Stomach smooth muscle (tissue), 2 donors: ENCODE measurements at regions not wholly inside any gene's neighbourhood (a gene's known extent, or its start where the extent isn't known, plus 50 kb on each side); places are given as distances from the start of the nearest gene placed in this dataset.

Experiments
- H3K27ac ChIP-seq: one replicate; pipeline ENCODE4 v1.7.0; 2013; ENCODE audit warnings: mild to moderate bottlenecking, low read length, inconsistent platforms
- H3K27me3 ChIP-seq, 2 donors: one replicate each; pipeline ENCODE4 v1.7.0; 2013; ENCODE audit warnings: low read length in 2 of 2; ENCODE audit not compliant: insufficient read depth in 2 of 2, control insufficient read depth in 1 of 2
- H3K36me3 ChIP-seq, 2 donors: one replicate each; pipeline ENCODE4 v1.7.0; 2013; ENCODE audit warnings: low read length in 2 of 2; ENCODE audit not compliant: control insufficient read depth in 2 of 2, insufficient read depth in 2 of 2
- H3K4me1 ChIP-seq: one replicate; pipeline ENCODE4 v1.7.0; 2013; ENCODE audit warnings: low read length; ENCODE audit not compliant: control insufficient read depth, insufficient read depth
- H3K4me3 ChIP-seq, 2 donors: one replicate each; pipeline ENCODE4 v1.7.0; 2013; ENCODE audit warnings: low read length in 2 of 2
- H3K9ac ChIP-seq, 2 donors: one replicate each; pipeline ENCODE4 v1.7.0; 2013; ENCODE audit warnings: low read length in 2 of 2, mild to moderate bottlenecking in 1 of 2
- H3K9me3 ChIP-seq, 2 donors: one replicate each; pipeline ENCODE4 v1.7.0; 2013; ENCODE audit warnings: low read length in 2 of 2; ENCODE audit not compliant: control insufficient read depth in 2 of 2
- donor health status: healthy.
- donor health status: Pancreatic carcinoma.

GRCh38 chr9:115195912-115196311, 78.0 kb upstream of the TNC start:
- Histone ChIP-seq H3K4me1 (peaks cover 9% of the 10 kb centered on the region), H3K36me3 (no peaks in the 10 kb centered on the region), H3K9ac (no peak overlapping the region), H3K27ac (no peak overlapping the region), H3K9me3 (no peaks in the 10 kb centered on the region), H3K27me3 (no peaks in the 10 kb centered on the region), H3K4me3 (no peak overlapping the region)

DNA sequence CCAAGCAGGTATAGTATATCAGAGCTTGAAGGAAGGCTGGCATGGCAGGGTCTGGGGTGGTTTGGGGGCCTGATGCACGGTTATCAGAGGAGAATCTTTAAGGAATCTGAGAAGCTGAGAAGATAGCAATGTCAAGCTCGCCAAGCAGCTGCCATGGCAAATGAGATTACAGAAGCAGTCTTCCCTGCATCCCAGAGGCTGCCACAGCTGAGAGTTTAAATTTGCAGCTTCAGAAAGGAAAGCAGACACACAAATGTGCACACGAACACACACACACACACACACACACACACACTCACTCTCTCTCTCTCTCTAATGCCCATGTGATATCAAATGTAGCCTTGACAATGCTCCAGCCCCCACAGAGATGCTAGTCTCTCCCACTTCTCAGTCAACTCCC, 79.0 kb upstream of the TNC start:
- Histone ChIP-seq H3K9ac (no peak overlapping the region), H3K4me3 (no peak overlapping the region), H3K9me3 (no peaks in the 10 kb centered on the region), H3K27ac (no peak overlapping the region), H3K27me3 (no peaks in the 10 kb centered on the region), H3K4me1 (peaks cover 9% of the 10 kb centered on the region), H3K36me3 (no peaks in the 10 kb centered on the region)

GRCh38 chr9:115198001-115198400, 80.0 kb upstream of the TNC start:
- no peaks in the 10 kb centered on the region for H3K27me3 ChIP-seq
- H3K9ac ChIP-seq = no peak overlapping the region
- H3K4me3 ChIP-seq = no peak overlapping the region
- no peaks in the 10 kb centered on the region for H3K36me3 ChIP-seq
- H3K27ac ChIP-seq = no peak overlapping the region
- no peaks in the 10 kb centered on the region for H3K9me3 ChIP-seq
- peaks cover 9% of the 10 kb centered on the region for H3K4me1 ChIP-seq

GRCh38 chr9:115200711-115201505, 83.0 kb upstream of the TNC start:
- Histone ChIP-seq H3K4me1 (peaks cover 9% of the 10 kb centered on the region), H3K9me3 (no peaks in the 10 kb centered on the region), H3K4me3 (no peak overlapping the region), H3K27ac (no peak overlapping the region), H3K36me3 (no peaks in the 10 kb centered on the region), H3K9ac (no peak overlapping the region), H3K27me3 (no peaks in the 10 kb centered on the region)

DNA sequence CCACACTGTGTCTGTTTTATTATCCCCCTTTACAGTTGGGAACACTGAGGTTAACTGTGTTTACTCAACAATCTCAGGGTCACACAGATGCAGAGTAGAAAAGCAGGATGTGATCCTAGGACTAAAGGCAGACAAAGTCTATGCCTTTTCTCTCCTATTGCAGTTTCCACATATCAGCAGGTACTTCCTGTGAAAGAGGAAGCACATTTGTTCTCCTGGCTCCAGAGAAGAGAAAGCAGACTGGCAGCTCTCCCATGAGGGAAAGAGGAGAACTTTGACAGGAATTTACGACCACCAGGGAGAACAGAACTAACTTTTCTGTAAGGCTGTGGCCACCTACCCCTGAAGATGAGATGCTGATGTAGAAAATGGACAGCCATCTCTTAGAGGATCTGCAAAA, 84.2 kb upstream of the TNC start:
- peaks cover 9% of the 10 kb centered on the region for H3K4me1 ChIP-seq
- H3K9ac ChIP-seq = no peak overlapping the region
- H3K36me3 ChIP-seq = no peaks in the 10 kb centered on the region
- H3K9me3 ChIP-seq = no peaks in the 10 kb centered on the region
- no peak overlapping the region for H3K4me3 ChIP-seq
- H3K27ac ChIP-seq = no peak overlapping the region
- H3K27me3 ChIP-seq = no peaks in the 10 kb centered on the region

DNA sequence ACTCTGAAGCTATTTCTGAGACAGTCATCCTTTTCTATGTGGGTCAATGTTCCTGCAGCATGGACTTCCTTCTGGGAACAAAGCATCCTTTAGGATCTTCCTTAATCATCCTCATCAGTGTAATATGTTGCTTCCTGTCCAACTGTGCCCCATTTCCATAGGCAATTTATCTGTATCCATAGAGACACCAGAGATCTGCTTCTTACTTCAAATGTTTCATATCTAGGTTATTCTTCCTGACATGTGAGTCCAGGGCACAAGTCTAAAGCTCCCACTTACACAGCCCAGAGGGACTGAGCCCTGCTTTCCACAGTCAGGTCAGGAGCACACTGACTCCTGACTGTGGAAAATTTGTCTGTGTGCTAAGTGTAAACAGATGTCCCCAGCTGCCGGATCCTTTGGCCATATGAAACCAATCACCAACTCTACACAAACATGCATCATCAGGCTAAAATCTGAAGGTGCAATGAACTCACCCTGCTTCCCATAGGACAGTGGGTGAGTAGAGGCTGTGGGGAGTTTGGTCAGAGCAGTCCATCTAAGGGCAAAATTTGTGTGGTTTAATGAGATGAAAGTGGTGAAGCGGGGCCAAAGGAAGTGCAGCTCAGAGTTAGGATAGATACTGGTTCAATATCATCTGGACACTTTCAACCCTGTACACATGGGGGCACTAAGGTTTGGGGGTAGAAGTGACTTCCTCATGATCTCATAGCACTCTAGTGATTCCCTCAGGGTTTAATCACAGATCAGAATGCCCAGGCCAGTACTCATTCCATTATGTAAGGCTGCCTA, 85.2 kb upstream of the TNC start:
- Histone ChIP-seq H3K36me3 (no peaks in the 10 kb centered on the region), H3K27ac (no peak overlapping the region), H3K27me3 (no peaks in the 10 kb centered on the region), H3K4me3 (no peak overlapping the region), H3K9ac (no peak overlapping the region), H3K4me1 (peaks cover 2% of the 10 kb centered on the region), H3K9me3 (no peaks in the 10 kb centered on the region)

DNA sequence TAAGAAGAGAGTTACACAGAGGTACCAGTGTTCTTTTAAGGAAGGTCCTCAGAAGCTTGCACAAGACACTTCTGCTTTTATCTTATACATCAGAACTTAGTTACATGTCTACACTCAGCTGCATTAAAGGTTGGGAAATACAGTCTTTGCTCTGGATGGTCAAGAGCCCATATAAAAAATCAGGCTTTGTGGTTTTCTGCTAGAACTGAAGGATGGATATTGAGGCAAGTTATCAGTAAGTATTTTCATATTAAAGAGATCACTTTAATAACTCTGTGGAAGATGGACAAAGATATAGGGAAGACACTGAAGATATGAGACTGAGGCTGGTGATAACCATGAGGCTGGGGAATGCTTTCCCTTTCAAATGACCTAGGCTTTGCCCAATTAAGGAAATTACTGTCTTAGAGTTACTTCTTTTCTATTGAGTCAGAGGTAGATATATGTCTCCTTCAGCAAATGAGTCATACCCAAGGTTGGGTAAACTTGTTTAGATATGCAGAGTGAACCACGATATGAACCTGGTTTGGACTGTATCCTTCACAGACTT, 87.0 kb upstream of the TNC start:
- Histone ChIP-seq H3K9ac (no peak overlapping the region), H3K4me1 (no peaks in the 10 kb centered on the region), H3K9me3 (no peaks in the 10 kb centered on the region), H3K27ac (no peak overlapping the region), H3K27me3 (no peaks in the 10 kb centered on the region), H3K4me3 (no peak overlapping the region), H3K36me3 (no peaks in the 10 kb centered on the region)

DNA sequence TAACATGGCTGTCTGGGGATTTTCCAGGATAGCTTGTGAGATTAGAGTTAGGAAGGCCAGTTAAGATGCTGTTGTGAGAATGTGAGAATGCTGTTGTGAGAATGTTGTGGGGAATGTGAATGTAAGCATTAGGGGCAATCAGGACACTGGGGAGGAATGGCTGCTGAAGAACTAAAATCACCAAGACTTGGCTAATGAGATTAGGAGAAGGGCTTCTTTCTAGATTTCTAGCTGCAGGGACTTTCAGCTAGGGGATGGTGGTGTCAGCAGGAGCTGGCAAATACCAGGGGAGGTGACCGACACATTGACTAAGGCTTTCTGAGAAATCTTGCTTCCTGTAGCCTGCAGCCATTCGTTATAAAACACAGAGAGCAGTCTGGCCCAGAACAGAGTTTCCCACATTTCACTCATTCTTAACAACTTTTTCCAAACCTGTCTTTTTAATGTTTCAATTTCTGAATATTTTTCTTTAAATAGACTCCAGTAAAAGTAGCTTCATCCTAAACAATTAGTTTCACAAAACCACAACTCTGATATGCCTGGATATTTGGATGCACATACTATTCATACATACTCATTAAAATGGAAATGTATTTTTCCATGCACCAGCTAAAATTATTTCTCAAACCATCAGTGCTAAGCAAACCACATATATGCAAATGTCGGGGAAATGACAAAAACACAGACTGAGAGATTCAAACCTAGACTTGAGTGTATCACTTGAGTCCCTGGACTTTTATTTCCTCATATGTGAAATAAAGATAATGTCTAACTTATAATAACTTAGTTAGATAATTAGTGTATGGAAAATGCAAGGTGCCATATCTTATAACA, 89.3 kb upstream of the TNC start:
- H3K27ac ChIP-seq = no peak overlapping the region

GRCh38 chr9:115208501-115208900, 90.5 kb upstream of the TNC start:
- no peak overlapping the region for H3K9ac ChIP-seq
- peaks cover 5% of the 10 kb centered on the region for H3K4me1 ChIP-seq
- H3K9me3 ChIP-seq = no peaks in the 10 kb centered on the region
- no peaks in the 10 kb centered on the region for H3K27me3 ChIP-seq
- no peak overlapping the region for H3K27ac ChIP-seq
- H3K36me3 ChIP-seq = no peaks in the 10 kb centered on the region
- H3K4me3 ChIP-seq = no peak overlapping the region

More for the DNA sequence above, 89.3 kb upstream of the TNC start:
- H3K27me3 ChIP-seq = no peaks in the 10 kb centered on the region
- no peak overlapping the region for H3K9ac ChIP-seq
- H3K4me3 ChIP-seq = no peak overlapping the region
- H3K9me3 ChIP-seq = no peaks in the 10 kb centered on the region
- H3K4me1 ChIP-seq = peaks cover 5% of the 10 kb centered on the region
- H3K36me3 ChIP-seq = no peaks in the 10 kb centered on the region

DNA sequence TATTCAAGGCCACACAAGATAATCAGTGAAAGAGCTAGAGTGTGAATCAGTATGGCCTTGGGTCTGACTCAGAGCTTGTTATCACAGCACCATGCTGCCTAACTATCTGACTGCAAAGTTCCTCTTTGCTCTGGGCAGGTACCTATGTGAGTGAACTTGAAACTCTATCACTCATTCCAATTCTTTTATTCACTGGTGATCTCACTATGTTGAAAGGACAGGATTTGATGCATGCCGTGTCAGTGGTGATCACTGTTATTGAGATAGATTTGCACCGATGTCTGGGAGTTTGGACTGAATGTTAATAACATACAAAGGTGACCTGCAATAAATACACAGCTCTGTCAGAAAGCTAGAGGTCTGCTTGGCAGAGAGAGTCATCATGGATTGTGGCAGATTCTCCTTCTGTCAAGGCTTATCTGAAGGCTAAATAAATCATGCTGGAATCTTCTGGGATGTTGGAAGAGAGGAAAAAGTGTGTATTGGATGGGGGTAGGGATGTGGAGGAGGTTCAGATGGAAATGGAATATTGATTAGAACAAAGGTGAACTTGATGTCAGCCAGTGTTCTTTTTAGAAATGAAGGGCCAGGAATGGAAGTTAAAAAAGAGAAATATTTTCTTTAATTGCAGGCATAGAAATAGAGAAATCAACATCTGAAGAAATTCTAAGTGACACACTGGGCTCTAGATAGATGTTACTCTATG, 91.8 kb upstream of the TNC start:
- H3K27ac ChIP-seq = no peak overlapping the region

More for the DNA sequence above, 91.8 kb upstream of the TNC start:
- Histone ChIP-seq H3K27me3 (no peaks in the 10 kb centered on the region), H3K36me3 (no peaks in the 10 kb centered on the region), H3K4me3 (no peak overlapping the region), H3K4me1 (peaks cover 10% of the 10 kb centered on the region), H3K9ac (no peak overlapping the region), H3K9me3 (no peaks in the 10 kb centered on the region)
